RKO (cell line): ENCODE measurements at regions not wholly inside any gene's neighbourhood (a gene's known extent, or its start where the extent isn't known, plus 50 kb on each side); places are given as distances from the start of the nearest gene placed in this dataset.
A peak's percentile ranks its signal among the peaks of the same experiment; 100 is the strongest.

Experiments used
- DNase-seq: peaks from one replicate; pipeline ENCODE4 v3.0.0-alpha.2; 2016; ENCODE audit warnings: low spot score

DNA sequence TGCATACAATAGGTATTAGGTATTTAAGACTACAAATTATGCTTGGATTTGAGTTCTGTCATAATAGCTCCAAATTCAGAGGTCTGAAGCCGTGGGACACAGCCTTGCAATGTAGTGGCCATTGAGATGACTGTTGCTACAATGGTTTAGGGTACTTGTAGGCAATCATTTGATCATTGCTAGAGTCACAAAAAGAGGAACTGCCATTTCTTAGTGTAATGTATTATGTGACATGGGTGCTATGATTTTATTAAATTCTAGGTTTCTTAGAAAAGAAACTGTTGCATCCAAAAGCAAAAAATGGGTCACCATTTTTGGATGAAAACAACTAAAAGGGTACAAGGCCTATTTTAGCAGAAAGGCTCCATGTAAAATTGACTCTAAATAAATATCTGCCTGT is 129.9 kb upstream of the ZNF644 start:
- DNase-seq, result no peak

- DNase-seq, result peak; percentile 5
Observed at GRCh38 chr1:91148641-91149069, 126.8 kb upstream of the ZNF644 start.

DNA sequence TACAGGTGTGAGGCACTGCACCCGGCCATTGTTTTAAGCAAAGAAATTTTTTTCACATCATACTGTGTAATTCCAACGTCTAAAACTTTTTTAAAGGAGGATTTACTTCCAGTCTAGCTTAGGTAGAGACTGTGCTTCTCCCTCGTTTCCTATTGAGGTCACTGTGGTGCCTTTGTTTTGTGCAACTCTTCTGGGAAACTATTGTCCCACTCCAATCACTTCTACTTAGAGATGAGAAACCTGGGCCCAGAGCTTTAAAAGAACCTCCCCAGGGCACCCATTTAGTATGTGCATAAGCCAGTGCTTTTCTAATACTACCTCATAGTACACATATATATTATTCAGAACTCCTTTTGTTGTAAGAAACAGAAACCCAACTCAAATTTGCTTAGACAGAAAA is 120.0 kb upstream of the ZNF644 start:
- DNase-seq, result no peak

DNA sequence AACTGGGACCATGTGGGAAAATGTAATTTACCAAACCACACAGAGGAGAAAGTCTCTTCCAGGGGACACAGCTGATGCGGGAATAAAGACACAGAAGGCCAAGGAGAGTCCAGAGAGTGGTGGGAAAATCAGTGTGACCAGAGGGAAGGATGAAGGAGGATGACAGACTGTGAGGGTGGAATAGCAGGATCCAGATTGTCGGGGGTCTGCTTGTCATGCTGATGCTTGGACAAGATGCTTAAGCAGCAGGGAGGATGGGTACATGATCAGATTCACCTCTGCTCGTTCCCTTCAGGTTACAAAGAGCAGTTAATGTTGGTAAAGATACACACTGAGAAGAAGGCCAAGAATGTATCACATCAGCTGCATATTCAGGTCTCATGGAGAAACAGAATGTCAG is 117.1 kb upstream of the ZNF644 start:
- DNase-seq, result no peak

GRCh38 chr1:91137173-91137852 is 115.5 kb upstream of the ZNF644 start:
- no peak for DNase-seq

DNA sequence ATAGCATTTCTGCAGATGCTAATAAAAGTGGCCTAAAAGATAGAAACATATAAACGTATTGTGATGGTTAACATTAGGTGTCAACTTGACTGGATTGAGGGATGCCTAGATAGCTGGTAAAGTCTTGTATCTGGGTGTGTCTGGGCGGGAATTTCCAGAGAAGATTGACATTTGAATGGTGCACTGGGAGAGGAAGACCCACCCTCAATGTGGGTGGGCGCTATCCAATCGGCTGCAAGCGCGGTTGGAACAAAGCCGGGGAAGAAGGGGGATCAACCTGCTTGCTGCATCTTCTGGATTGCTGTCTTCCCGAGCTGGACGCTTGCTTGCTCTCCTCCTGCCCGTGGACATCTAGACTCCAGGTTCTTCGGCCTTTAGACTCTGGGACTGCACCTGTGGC is 114.0 kb upstream of the ZNF644 start:
- no peak for DNase-seq

DNA sequence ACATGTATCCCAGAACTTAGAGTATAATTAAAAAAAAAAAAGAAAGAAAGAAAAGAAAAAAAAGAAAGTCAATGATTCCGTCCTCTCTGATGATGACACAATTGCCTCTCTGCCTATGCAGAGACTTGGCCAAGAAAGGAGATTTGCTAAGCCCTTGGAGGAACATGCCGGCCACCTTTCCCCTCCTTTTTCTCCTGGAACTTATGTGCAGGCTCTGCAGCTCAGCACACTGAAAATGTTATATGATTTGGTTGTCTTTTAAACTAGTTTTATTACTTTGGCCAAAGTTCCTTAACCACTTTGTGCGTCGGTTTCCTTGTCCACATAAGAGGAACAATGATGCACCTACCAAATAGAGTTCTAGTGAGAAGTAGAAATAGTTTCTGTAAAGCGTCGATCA is 111.4 kb upstream of the ZNF644 start:
- DNase-seq, result no peak

GRCh38 chr1:91130256-91130985 is 108.6 kb upstream of the ZNF644 start:
- no peak for DNase-seq

GRCh38 chr1:91129458-91129857 is 107.6 kb upstream of the ZNF644 start:
- DNase-seq, result no peak

DNA sequence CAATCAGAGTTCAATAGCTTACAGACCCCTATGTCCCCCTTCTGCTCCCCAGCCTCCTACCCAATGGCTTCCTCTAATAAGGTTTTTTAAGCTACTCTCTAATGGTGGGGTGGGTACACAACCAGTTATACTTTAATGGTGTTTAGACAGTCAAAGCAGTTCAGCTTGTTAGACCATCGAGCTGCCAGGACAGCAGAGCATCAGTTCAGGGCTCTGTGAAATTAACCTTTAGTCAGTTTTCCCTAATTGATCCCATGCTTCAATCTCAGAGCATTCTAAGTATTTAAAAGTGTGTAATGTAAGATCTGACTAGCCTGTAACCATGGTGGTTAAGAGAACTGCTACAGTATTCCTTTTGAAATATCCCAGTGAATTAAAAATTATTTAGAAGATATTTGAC is 107.2 kb upstream of the ZNF644 start:
- no peak for DNase-seq

DNA sequence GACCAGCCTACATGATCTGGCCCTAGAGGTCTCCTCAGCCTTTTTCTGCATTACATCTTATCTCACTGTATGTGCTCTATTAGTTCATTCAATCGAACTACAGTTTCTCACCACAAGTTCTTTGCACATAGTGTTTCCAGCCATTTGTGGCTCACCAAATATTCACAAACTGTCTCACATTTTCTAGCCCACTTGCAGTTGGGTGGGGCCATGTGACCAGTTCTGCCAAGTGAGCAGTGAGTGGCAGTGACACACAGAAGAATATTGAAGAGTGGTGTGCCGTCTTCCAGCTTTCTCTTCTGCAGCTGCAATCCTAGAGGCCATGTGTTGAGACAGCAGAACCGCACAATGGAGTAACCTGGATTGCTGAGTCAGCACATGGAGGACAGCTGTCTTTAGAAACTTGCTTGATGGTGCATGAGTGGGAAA is 103.2 kb upstream of the ZNF644 start:
- DNase-seq, result no peak

- no peak for DNase-seq
Observed at GRCh38 chr1:91124290-91124985, 102.6 kb upstream of the ZNF644 start.

DNA sequence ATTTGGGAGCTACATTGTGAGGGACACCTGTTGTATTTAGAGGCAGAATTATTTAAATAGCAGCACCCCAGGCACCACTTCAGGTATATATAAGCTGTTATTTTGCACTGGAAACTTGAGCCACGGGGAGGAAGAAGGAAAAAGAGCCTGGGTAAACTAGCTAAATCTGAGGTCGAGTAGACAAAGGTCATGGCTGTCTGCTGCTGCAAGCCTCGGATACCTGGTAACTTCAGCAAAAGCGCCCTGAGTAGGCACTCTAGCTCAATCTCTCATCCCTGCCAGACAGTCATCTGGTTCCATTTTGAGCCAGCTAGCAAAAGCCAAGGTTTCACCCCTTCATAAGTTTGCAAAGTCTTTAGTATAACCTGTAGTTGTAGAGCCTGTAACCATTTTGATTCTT is 101.9 kb upstream of the ZNF644 start:
- no peak for DNase-seq

DNA sequence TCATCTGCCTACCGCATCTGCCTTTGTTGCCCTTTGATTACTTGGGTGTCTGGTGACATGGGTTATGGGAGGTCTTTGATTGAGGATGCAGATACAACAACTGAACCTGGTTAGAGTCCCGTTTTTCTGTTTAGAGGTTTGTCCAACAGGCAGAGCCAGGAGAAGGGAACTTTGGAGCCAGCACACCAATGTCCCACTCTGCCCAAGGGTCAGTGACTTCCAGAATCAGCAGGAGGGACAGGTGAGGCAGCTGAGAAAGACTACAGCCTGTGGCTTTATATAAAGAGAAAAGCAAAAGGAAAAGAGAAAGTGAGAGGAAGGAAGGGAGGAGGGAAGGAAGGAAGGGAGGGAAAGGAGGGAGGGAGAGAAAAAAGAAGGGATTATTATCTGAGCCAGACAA is 101.5 kb upstream of the ZNF644 start:
- DNase-seq, result no peak

GRCh38 chr1:91122106-91122717 is 100.4 kb upstream of the ZNF644 start:
- DNase-seq, result no peak

- DNase-seq, result no peak
Observed at GRCh38 chr1:91121366-91121765, 99.5 kb upstream of the ZNF644 start.

DNA sequence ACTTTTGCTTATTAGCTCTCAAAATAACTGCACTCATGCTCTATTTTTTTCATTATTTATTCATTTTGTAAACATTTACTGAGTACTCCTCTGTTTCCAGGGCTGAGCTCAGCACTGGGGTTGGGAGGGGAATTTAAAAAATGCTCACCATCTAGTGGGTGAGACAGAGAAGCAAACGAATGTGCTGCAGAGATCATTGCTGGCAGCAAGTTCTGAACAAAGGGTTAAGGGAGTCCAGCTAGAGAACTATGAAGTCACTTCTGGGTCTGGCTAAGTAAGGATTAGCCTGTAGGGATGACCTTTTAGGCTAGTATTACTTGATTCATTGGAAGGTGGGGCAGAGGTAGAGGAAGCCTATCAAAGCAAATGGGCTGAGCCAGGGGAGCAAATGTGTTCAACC is 99.1 kb upstream of the ZNF644 start:
- no peak for DNase-seq

GRCh38 chr1:91120421-91120820 is 98.6 kb upstream of the ZNF644 start:
- no peak for DNase-seq

DNA sequence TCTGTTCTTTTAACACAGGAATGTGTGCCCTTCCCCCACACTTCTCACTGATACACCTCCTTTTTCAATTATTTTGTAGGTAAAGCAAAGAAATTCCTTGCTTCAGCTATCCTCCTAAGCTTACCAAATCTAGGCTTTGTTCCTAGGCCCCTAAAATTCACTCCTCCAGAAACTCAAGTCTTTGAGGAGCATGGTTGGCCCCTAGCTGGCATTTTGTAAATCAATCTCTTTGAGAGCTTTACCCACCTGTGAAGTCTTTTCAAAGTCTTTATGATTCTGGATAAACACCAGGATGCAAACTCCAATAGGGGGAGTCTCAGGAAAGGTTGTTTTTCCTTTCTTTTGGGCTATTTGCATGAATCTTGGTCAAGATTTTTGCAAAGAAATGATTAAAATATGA is 82.9 kb upstream of the ZNF644 start:
- DNase-seq, result no peak

DNA sequence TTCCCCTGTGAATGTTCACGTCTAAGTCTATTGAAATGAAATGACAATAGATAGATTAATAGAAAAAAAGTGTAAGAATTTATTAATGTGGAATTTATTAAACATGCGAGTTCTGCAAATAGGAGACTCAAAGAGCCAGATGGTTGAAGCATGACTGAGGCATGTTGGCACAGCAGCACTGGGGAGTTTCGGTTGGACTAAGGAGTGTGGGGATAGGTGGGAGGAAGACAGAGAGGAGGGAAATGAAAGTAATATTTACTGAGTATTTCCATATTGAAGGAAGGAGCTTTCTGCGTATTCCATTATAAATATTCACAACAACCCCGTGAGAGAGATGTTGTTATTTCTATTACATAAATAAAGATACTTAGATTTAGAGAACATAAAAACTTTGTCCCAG is 79.5 kb upstream of the ZNF644 start:
- DNase-seq, result no peak

- no peak for DNase-seq
Observed at GRCh38 chr1:91099746-91100621, 78.1 kb upstream of the ZNF644 start.
